HCT116 (cell line): ENCODE measurements at regions not wholly inside any gene's neighbourhood (a gene's known extent, or its start where the extent isn't known, plus 50 kb on each side); places are given as distances from the start of the nearest gene placed in this dataset.

ENCODE experiments used
- ATAC-seq: fragments of 200-7000 bp; cut with Tn5 transposase; 2 replicates; pipeline ENCODE4 v1.9.1; 2020; ENCODE audit warnings: mild to moderate bottlenecking, moderate library complexity
- BruUV-seq: library from RNA; stranded (reverse); fragments of 400-500 nt; replicated peaks from 2 replicates; lab custom pipeline; 2021; lab: Mats Ljungman, UMichigan
- CTCF ChIA-PET: fragments of 300-600 bp; sonication (Branson Sonifier 250); formaldehyde crosslinking; loops from one replicate; lab custom pipeline; 2021; ENCODE audit warnings: antibody characterized with exemption; lab: Charles Lee
- POLR2A ChIA-PET: fragments of 300-600, 350-600 bp; sonication (Branson Sonifier 250); formaldehyde crosslinking; loops from one replicate; lab custom pipeline; 2021; ENCODE audit warnings: antibody characterized with exemption; lab: Charles Lee
- RAD21 ChIA-PET, 2 experiments: fragments of 300-600 bp; sonication (Branson Sonifier 250); formaldehyde crosslinking; loops; one replicate each; lab custom pipeline; 2023; ENCODE audit warnings: low total read pairs in 2 of 2; ENCODE audit not compliant: uncharacterized antibody in 2 of 2, unreplicated experiment in 2 of 2, low non-redundant PET in 1 of 2; lab: Charles Lee
- DNase-seq: peaks from one replicate; pipeline ENCODE4 v3.0.0-alpha.2; 2010; ENCODE audit warnings: low read depth, low spot score
- H2AFZ ChIP-seq: fragments of 200-600 bp; shearing (Covaris generic), sonication (generic); 2 replicates; pipeline ENCODE4 v1.6.1; 2017; ENCODE audit warnings: low read depth, mixed run types, mixed read lengths, antibody characterized with exemption, low read length; ENCODE audit not compliant: poor library complexity, severe bottlenecking
- H3K27ac ChIP-seq: 2 replicates; pipeline ENCODE4 v1.5.1; 2012; ENCODE audit warnings: low read depth, low read length
- H3K27me3 ChIP-seq: fragments of 200-600 bp; sonication (generic); 2 replicates; pipeline ENCODE4 v1.6.1; 2016; ENCODE audit warnings: mixed run types, low read length, mixed read lengths; ENCODE audit not compliant: insufficient read depth
- H3K36me3 ChIP-seq, 2 experiments: fragments of 200-500 bp in 1 of 2; fragments of 200-600 bp in 1 of 2; sonication (Bioruptor generic) in 1 of 2; sonication (generic) in 1 of 2; 2 replicates each; pipeline versions ENCODE4 v1.5.1 to v1.6.1; 2014 to 2016; ENCODE audit warnings: low read length in 2 of 2, inconsistent platforms in 1 of 2, mixed read lengths in 1 of 2, mixed run types in 1 of 2; ENCODE audit not compliant: insufficient read depth in 2 of 2, control insufficient read depth in 1 of 2
- H3K4me1 ChIP-seq, 2 experiments: fragments of 200-600 bp in 1 of 2; sonication (generic) in 1 of 2; 2 replicates each; pipeline versions ENCODE4 v1.5.1 to v1.6.1; 2012 to 2017; ENCODE audit warnings: low read length in 2 of 2, inconsistent platforms in 1 of 2, mild to moderate bottlenecking in 1 of 2, mixed read lengths in 1 of 2, mixed run types in 1 of 2, moderate library complexity in 1 of 2; ENCODE audit not compliant: insufficient read depth in 2 of 2, control insufficient read depth in 1 of 2
- H3K4me2 ChIP-seq: fragments of 200-600 bp; sonication (generic); 2 replicates; pipeline ENCODE4 v1.6.1; 2017; ENCODE audit warnings: mixed run types, low read length, mixed read lengths
- H3K4me3 ChIP-seq, 2 experiments: fragments of 200-600 bp in 1 of 2; sonication (generic) in 1 of 2; replicated peaks in 1 of 2; 2 replicates each; pipeline ENCODE4 v1.5.1; 2011 to 2016; ENCODE audit warnings: low read length in 2 of 2, control low read depth in 1 of 2, low read depth in 1 of 2, mild to moderate bottlenecking in 1 of 2, mixed read lengths in 1 of 2, mixed run types in 1 of 2
- H3K79me2 ChIP-seq: fragments of 200-600 bp; sonication (generic); 2 replicates; pipeline ENCODE4 v1.6.1; 2017; ENCODE audit warnings: mild to moderate bottlenecking, mixed run types, low read length, moderate library complexity, mixed read lengths; ENCODE audit not compliant: insufficient read depth
- H3K9ac ChIP-seq: fragments of 200-600 bp; sonication (generic); 2 replicates; pipeline ENCODE4 v1.6.1; 2016; ENCODE audit warnings: low read length, mixed read lengths
- H3K9me2 ChIP-seq: fragments of 200-600 bp; sonication (generic), shearing (Covaris generic); 2 replicates; pipeline ENCODE4 v1.6.1; 2017; ENCODE audit warnings: mixed run types, mild to moderate bottlenecking, moderate library complexity; ENCODE audit not compliant: insufficient read depth
- H3K9me3 ChIP-seq, 2 experiments: fragments of 200-500 bp in 1 of 2; fragments of 200-600 bp in 1 of 2; sonication (Bioruptor generic) in 1 of 2; sonication (generic) in 1 of 2; 2 replicates each; pipeline ENCODE4 v1.6.1; 2014 to 2017; ENCODE audit warnings: low read length in 2 of 2, mixed read lengths in 2 of 2, inconsistent platforms in 1 of 2, low read depth in 1 of 2, mild to moderate bottlenecking in 1 of 2, mixed run types in 1 of 2, moderate library complexity in 1 of 2; ENCODE audit not compliant: control insufficient read depth in 1 of 2, insufficient read depth in 1 of 2
- H4K20me1 ChIP-seq: fragments of 200-600 bp; sonication (generic), shearing (Covaris generic); 2 replicates; pipeline ENCODE4 v1.6.1; 2017; ENCODE audit warnings: mixed run types, mild to moderate bottlenecking, moderate library complexity; ENCODE audit not compliant: insufficient read depth
- CBX3 ChIP-seq: IDR thresholded peaks from 2 replicates; pipeline ENCODE4 v1.6.1; 2012; ENCODE audit warnings: low read depth
- CEBPB ChIP-seq: IDR thresholded peaks from 2 replicates; pipeline ENCODE4 v1.6.1; 2012; ENCODE audit warnings: low read depth
- EGR1 ChIP-seq: IDR thresholded peaks from 2 replicates; pipeline ENCODE4 v1.6.1; 2012; ENCODE audit warnings: low read depth
- ELF1 ChIP-seq: IDR thresholded peaks from 2 replicates; pipeline ENCODE4 v1.6.1; 2012; ENCODE audit warnings: low read depth, borderline replicate concordance
- FOSL1 ChIP-seq: IDR thresholded peaks from 2 replicates; pipeline ENCODE4 v1.6.1; 2012; ENCODE audit warnings: low read depth
- JUND ChIP-seq: IDR thresholded peaks from 2 replicates; pipeline ENCODE4 v1.6.1; 2012
- POLR2AphosphoS5 ChIP-seq: IDR thresholded peaks from 2 replicates; pipeline ENCODE4 v1.6.1; 2011; ENCODE audit warnings: mild to moderate bottlenecking, low read depth, low read length, moderate library complexity
- RAD21 ChIP-seq: IDR thresholded peaks from 2 replicates; pipeline ENCODE4 v1.6.1; 2012; ENCODE audit warnings: low read depth, mild to moderate bottlenecking
- SIN3A ChIP-seq: IDR thresholded peaks from 2 replicates; pipeline ENCODE4 v1.6.1; 2012; ENCODE audit warnings: low read depth
- SP1 ChIP-seq: IDR thresholded peaks from 2 replicates; pipeline ENCODE4 v1.6.1; 2012; ENCODE audit warnings: low read depth
- SRF ChIP-seq: IDR thresholded peaks from 2 replicates; pipeline ENCODE4 v1.6.1; 2012; ENCODE audit warnings: low read depth
- TCF7L2 ChIP-seq: IDR thresholded peaks from 2 replicates; pipeline ENCODE4 v1.7.0; 2011; ENCODE audit warnings: borderline replicate concordance, inconsistent platforms; ENCODE audit not compliant: insufficient read depth, insufficient read length; ENCODE audit errors: extremely low read depth
- YY1 ChIP-seq: IDR thresholded peaks from 2 replicates; pipeline ENCODE4 v1.6.1; 2011; ENCODE audit warnings: low read length, low read depth, moderate library complexity, mild to moderate bottlenecking; ENCODE audit not compliant: insufficient replicate concordance; ENCODE audit errors: extremely low read depth
- ZBTB33 ChIP-seq: IDR thresholded peaks from 2 replicates; pipeline ENCODE4 v1.6.1; 2011; ENCODE audit warnings: mild to moderate bottlenecking, low read length, moderate library complexity; ENCODE audit not compliant: insufficient replicate concordance; ENCODE audit errors: extremely low read depth
- ZFX ChIP-seq: fragments of 450-650 bp; IDR thresholded peaks from 2 replicates; pipeline ENCODE4 v1.6.1; 2017
- intact Hi-C: fragments of 100-400 bp; cut with micrococcal nuclease; formaldehyde crosslinking; loops from 2 replicates; pipeline ENCODE4 v1.10.0; 2022
- TF ChIP-seq, protein P1 (sequence below), 3 experiments: fragments of 200-600 bp in 1 of 3; sonication (generic) in 1 of 3; IDR thresholded peaks in 2 of 3; conservative IDR thresholded peaks in 1 of 3; 2 replicates each; pipeline ENCODE4 v1.5.1; 2012 to 2017; ENCODE audit warnings: low read depth in 2 of 3, low read length in 2 of 3, antibody characterized with exemption in 1 of 3, borderline replicate concordance in 1 of 3, control low read depth in 1 of 3, mild to moderate bottlenecking in 1 of 3, mixed read lengths in 1 of 3, mixed run types in 1 of 3, moderate library complexity in 1 of 3; ENCODE audit not compliant: insufficient read depth in 1 of 3
- TF ChIP-seq, protein P2 (sequence below): IDR thresholded peaks from 2 replicates; pipeline ENCODE4 v1.6.1; 2012

DNA sequence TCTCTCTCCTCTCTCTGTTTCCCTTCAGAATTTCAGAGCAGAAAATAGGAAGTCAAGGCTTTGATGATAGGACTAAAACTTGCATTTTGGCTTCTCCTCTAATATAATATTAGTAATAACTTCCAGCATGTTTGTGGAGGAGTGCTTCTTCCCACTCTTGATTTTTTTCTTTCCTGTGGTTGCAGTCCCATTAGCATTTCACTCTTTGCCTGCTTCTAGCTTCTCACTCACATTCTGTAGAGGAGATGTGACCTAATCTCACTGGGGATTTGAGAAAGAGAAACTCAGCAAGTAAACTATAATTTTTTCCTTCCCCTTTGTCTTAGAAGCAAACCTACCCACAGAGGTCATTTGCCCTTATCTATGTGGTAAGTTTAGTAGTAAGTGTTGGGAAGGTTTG, 169.4 kb upstream of the HTR2A start:
- Histone ChIP-seq H3K27me3 (no peaks in the 10 kb centered on the region), H2AFZ (no peak overlapping the region), H3K4me1 (no peaks in the 10 kb centered on the region), H3K79me2 (no peaks in the 10 kb centered on the region), H3K9ac (no peak overlapping the region), H3K9me2 (no peaks in the 10 kb centered on the region), H3K4me2 (no peak overlapping the region), H3K27ac (no peak overlapping the region), H4K20me1 (no peaks in the 10 kb centered on the region), H3K9me3 (no peaks in the 10 kb centered on the region), H3K36me3 (no peaks in the 10 kb centered on the region), H3K4me3 (no peak overlapping the region)
- ChIA-PET CTCF (no interaction called here), RAD21 (no interaction called here), POLR2A (no interaction called here)
- no peak for ATAC-seq
- TF ChIP-seq CBX3 (no peak), JUND (no peak), SIN3A (no peak), YY1 (no peak), ZFX (no peak), CEBPB (no peak), TCF7L2 (no peak)
- no peak for DNase-seq
- no TSS peak for BruUV-seq
- intact Hi-C loops = no loop called here

GRCh38 chr13:47064381-47064780, 167.5 kb upstream of the HTR2A start:
- no peak overlapping the region for H3K4me3 ChIP-seq
- H3K27me3 ChIP-seq = no peaks in the 10 kb centered on the region
- H3K9ac ChIP-seq = no peak overlapping the region
- no peaks in the 10 kb centered on the region for H3K9me2 ChIP-seq
- H4K20me1 ChIP-seq = no peaks in the 10 kb centered on the region
- ATAC-seq (no peak), DNase-seq (no peak)
- no peaks in the 10 kb centered on the region for H3K79me2 ChIP-seq
- no peak overlapping the region for H3K4me2 ChIP-seq
- intact Hi-C loops = no loop called here
- RAD21 ChIA-PET = no interaction called here
- POLR2A ChIA-PET = no interaction called here
- no peaks in the 10 kb centered on the region for H3K9me3 ChIP-seq
- H3K4me1 ChIP-seq = no peaks in the 10 kb centered on the region
- no TSS peak for BruUV-seq
- no peak overlapping the region for H3K27ac ChIP-seq
- CTCF ChIA-PET = no interaction called here
- no peak overlapping the region for H2AFZ ChIP-seq
- H3K36me3 ChIP-seq = no peaks in the 10 kb centered on the region
- no peak for TF ChIP-seq ELF1
- TF ChIP-seq SP1 = no peak
- TF ChIP-seq CEBPB = no peak
- TF ChIP-seq TCF7L2 = no peak
- TF ChIP-seq ZBTB33 = no peak
- TF ChIP-seq FOSL1 = no peak
- TF ChIP-seq, protein P1, sequence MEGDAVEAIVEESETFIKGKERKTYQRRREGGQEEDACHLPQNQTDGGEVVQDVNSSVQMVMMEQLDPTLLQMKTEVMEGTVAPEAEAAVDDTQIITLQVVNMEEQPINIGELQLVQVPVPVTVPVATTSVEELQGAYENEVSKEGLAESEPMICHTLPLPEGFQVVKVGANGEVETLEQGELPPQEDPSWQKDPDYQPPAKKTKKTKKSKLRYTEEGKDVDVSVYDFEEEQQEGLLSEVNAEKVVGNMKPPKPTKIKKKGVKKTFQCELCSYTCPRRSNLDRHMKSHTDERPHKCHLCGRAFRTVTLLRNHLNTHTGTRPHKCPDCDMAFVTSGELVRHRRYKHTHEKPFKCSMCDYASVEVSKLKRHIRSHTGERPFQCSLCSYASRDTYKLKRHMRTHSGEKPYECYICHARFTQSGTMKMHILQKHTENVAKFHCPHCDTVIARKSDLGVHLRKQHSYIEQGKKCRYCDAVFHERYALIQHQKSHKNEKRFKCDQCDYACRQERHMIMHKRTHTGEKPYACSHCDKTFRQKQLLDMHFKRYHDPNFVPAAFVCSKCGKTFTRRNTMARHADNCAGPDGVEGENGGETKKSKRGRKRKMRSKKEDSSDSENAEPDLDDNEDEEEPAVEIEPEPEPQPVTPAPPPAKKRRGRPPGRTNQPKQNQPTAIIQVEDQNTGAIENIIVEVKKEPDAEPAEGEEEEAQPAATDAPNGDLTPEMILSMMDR (IDR thresholded peaks at IDR 0.05 in 2 of 3, conservative IDR thresholded peaks at IDR 0.05 in 1 of 3; ENCODE audit: borderline replicate concordance in 1 of 3, insufficient read depth in 1 of 3, low read depth in 2 of 3, low read length in 2 of 3) = no peak
- TF ChIP-seq, protein P2, sequence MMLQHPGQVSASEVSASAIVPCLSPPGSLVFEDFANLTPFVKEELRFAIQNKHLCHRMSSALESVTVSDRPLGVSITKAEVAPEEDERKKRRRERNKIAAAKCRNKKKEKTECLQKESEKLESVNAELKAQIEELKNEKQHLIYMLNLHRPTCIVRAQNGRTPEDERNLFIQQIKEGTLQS = no peak
- no peak for TF ChIP-seq POLR2AphosphoS5
- TF ChIP-seq EGR1 = no peak
- TF ChIP-seq RAD21 = no peak
- no peak for TF ChIP-seq SRF
